HUDEP-2 (cell line): ENCODE measurements at regions not wholly inside any gene's neighbourhood (a gene's known extent, or its start where the extent isn't known, plus 50 kb on each side); places are given as distances from the start of the nearest gene placed in this dataset.
"Not testable (repeated sequence)": the region's sequence is repeated elsewhere in the genome, so short reads cannot be mapped to it uniquely, and the experiment has no call there.

Source experiments
- DNase-seq, 76 experiments: peaks; one replicate each; lab custom pipeline; 2025; ENCODE audit not compliant: unreplicated experiment in 76 of 76; lab: John Stamatoyannopoulos, UW

DNA sequence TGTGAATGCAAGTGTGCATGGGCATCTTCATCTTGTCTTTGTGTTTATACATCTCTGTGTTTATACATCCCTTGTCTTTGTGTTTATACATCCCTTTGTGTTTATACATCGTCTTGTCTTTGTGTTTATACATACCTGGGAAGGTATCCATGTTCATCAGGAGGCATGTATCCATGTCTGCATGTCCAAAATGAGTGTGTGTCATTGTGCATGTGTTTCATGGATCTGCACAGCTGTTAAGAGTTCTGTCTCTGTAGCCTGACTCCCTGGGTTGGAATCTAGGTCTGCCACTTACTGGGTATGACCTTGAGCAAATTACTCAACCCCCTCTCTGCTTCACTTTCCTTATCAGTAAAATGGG lies 50.1 kb upstream of the SIRPA start:
- no peak for DNase-seq

DNA sequence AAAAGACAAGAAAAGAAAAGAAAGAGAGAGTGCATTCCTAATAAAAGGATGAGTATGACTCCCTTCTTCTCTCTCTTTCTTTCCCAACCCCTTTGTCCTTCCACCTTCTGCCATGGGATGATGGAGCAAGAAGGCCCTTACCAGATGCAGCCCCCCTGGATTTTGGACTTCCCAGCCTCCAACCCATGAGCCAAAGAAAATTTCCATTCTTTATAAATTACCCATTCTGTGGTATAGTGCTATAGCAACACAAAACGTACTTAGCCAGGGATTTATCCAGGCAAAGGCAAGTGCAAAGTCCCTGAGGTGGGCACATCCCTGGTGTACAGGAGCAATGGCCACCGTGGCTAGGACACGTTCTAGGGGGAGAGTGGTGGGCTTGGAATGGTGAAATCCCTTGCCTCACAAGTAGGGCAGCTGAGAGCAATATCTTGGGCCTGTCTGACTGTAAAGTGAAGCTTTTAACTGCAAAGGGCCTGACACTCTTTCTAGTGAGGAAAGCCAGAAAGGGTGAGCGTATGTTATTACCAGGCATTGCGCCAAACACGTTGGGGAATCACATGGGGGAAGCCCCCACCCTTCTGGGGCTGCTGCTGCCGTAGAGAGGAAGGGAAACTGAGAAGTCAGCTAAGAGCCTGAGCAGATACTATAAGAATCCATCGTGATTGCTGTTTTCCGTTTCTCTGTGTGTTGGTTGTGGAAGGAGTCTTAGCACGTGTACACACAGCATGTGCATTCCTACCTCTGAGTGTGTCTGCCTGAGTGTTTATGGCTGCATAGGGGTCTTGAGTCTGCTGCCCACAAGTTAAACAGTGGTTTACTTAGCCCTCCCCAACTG lies 50.7 kb upstream of the SIRPA start:
- DNase-seq: no peak

GRCh38 chr20:1842281-1842680 lies 52.9 kb upstream of the SIRPA start:
- no peak for DNase-seq

- DNase-seq: no peak
Measured at GRCh38 chr20:1841554-1842140, 53.6 kb upstream of the SIRPA start.

DNA sequence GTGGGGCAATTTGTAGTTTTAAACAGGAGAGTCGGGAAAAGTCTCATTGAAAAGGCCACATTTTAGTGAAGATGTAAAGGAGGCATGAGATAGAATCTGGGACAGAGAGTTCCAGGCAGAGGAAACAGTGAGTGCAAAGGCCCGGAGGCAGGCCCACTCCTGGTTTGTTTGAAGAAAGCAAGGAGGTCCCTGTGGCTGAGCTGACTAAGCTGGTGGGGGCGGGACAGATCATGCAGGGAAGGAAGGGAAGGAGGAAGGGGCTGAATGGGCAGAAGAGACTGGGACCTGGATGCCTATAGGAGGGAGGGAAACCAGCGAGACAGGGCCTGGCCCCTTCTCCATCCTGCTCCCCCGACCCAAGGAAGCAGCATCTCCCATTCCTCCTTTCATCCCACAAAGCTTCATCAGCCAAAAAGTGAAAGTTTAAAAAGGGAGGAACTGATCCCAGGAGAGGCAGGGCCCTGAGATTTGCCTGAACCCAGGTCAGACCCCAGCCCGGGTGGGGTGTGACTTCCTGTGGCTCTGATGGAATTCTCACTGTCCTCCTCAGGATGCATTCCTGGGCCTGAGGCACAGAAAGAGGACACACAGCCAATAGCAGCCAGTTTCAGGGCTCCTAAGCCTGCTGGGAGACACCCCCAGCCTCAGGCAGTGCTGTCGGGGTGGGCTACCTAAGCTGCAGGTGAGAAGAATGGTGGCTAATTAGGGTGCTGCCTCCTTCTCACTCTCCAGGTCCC lies 54.2 kb upstream of the SIRPA start:
- DNase-seq: no peak

GRCh38 chr20:1839376-1840317 lies 55.6 kb upstream of the SIRPA start:
- not testable (repeated sequence) for DNase-seq

DNA sequence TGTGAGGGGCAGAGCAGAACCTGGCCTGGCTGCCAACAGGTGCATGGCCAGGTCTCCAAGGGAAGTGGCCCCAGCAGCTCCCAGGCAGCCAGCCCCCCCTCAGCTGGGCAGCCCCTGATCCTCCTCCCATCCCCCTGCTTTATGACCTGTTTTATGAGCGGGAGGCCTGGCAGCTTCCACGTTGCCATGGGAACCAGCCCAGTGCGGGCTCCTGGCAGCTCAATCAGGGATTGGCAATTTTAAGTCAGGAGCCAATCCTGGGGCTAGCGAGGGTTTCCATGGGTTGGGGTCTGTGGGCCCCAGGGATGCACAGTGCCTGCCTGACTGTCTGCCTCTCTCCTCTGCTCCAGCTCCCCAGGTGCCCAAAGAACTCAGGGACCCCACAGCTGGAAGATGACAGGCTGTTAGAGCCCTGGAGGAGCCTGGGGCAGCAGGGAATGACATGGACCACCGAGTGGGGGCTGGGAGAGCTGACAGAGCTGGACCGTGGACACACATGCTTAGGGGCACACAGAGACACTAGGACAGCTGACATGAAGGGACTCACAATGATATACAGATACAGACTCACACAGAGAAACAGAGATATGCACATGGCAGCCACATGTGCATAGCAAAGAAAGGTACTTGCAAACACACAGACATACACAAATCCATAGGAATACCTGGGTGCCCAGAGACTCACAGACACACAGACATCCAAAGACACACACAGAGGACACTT lies 56.5 kb upstream of the SIRPA start:
- no peak for DNase-seq

GRCh38 chr20:1835186-1836035 lies 59.8 kb upstream of the SIRPA start:
- no peak for DNase-seq

DNA sequence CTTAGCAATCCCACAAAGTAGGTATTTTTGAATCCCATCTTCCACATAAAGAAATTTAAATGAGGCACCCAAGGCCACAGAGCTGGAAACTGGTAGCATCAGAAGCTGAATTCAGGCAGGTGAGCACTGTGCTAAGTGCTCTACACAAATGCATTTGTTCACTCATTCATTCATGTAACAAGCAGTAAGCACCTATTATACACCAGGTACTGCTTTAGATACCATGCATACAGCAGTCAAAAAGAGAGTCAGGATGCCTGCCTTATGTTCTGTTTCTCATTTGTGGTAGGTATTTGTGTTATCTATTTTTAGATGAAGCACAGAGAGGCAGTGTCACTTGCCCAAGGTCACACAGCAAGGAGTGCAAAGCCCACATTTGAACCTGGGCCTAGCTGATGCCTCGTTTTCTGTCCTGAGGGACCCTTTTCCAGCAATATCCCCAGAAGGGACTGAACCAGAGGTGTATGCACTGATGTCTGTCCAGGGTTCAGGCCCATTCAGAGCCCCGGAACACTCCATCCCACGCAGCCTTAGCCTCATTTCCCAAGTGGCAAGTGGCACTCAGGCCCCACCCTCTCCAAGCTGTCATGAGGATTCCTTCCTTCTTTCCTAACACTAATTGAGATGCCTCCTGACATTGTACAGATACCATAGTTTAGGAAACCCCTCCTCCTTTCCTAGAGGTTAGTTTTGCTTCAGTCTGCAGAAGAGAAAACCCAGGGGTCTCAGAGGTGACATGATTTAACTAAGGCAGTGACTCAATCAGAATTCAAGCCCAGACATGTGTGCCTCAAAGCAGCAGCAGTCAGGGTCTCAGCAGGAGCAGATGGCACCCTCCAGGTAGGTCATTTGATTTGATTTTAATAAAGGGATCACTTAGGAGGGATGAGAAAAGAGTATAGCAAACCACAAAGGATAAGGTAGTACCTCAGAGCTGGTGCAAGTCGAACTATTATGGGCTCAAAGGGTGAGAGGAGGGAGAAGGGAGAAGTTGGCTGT lies 61.2 kb upstream of the SIRPA start:
- DNase-seq: no peak

- no peak for DNase-seq
Measured at GRCh38 chr20:1833216-1833615, 62.0 kb upstream of the SIRPA start.

GRCh38 chr20:1832634-1833033 lies 62.6 kb upstream of the SIRPA start:
- no peak for DNase-seq

- DNase-seq: no peak
Measured at GRCh38 chr20:1831606-1832005, 63.6 kb upstream of the SIRPA start.

- no peak for DNase-seq
Measured at GRCh38 chr20:1831096-1831495, 64.1 kb upstream of the SIRPA start.

- DNase-seq: no peak
Measured at GRCh38 chr20:1830240-1830639, 65.0 kb upstream of the SIRPA start.

DNA sequence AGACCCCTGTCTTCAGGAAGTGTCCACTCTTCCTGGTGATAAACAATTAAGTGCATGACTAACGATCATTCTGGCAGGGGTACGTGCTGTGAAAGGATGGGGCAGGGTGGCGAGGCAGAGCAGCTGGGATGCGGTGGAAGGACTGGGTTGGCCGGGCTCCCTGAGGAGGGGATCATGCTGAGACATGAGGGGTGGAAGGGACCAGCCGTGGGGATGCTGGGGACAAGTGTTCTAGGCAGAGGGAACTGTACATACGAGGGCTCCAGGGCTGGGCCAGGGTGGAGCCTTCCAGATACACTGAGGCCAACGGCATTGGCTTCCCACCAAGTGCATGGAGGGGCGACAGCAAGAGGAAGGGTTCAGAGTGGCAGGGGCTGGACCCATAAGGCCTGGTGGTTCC lies 65.7 kb upstream of the SIRPA start:
- DNase-seq: no peak

- DNase-seq: no peak
Measured at GRCh38 chr20:1828786-1829131, 66.4 kb upstream of the SIRPA start.

GRCh38 chr20:1827974-1828785 lies 67.0 kb upstream of the SIRPA start:
- DNase-seq: no peak
